H9 (cell line): ENCODE measurements at regions not wholly inside any gene's neighbourhood (a gene's known extent, or its start where the extent isn't known, plus 50 kb on each side); places are given as distances from the start of the nearest gene placed in this dataset.

Experiments used
- DNase-seq: peaks from one replicate; pipeline ENCODE4 v3.0.0-alpha.2; 2017
- H2AFZ ChIP-seq: one replicate; pipeline ENCODE4 v1.6.1; 2013; ENCODE audit warnings: mild to moderate bottlenecking, low read length, control low read depth, moderate library complexity
- H2AK5ac ChIP-seq: 2 replicates; pipeline ENCODE4 v1.6.1; 2013; ENCODE audit warnings: low read length, control low read depth, mixed read lengths; ENCODE audit not compliant: insufficient read length
- H2BK120ac ChIP-seq: one replicate; pipeline ENCODE4 v1.6.1; 2013; ENCODE audit warnings: low read depth, mild to moderate bottlenecking, low read length, control low read depth, inconsistent platforms; ENCODE audit not compliant: poor library complexity, severe bottlenecking
- H2BK12ac ChIP-seq: 2 replicates; pipeline ENCODE4 v1.6.1; 2013; ENCODE audit warnings: low read length, control low read depth, mixed read lengths, low read depth; ENCODE audit not compliant: insufficient read length
- H2BK15ac ChIP-seq: 2 replicates; pipeline ENCODE4 v1.6.1; 2013; ENCODE audit warnings: low read depth, low read length, control low read depth
- H2BK20ac ChIP-seq: one replicate; pipeline ENCODE4 v1.6.1; 2013; ENCODE audit warnings: low read depth, mild to moderate bottlenecking, low read length, control low read depth, inconsistent platforms; ENCODE audit not compliant: poor library complexity, severe bottlenecking
- H2BK5ac ChIP-seq: 2 replicates; pipeline ENCODE4 v1.6.1; 2013; ENCODE audit warnings: low read length, control low read depth, mixed read lengths; ENCODE audit not compliant: insufficient read length
- H3K14ac ChIP-seq: 2 replicates; pipeline ENCODE4 v1.6.1; 2013; ENCODE audit warnings: low read length, control low read depth; ENCODE audit not compliant: insufficient read depth
- H3K18ac ChIP-seq: 2 replicates; pipeline ENCODE4 v1.6.1; 2013; ENCODE audit warnings: low read depth, mild to moderate bottlenecking, mixed read lengths, low read length, control low read depth; ENCODE audit not compliant: insufficient read length
- H3K23ac ChIP-seq: 2 replicates; pipeline ENCODE4 v1.6.1; 2013; ENCODE audit warnings: low read length, control low read depth, mixed read lengths, low read depth; ENCODE audit not compliant: insufficient read length
- H3K23me2 ChIP-seq: 2 replicates; pipeline ENCODE4 v1.6.1; 2013; ENCODE audit warnings: low read depth, mild to moderate bottlenecking, mixed read lengths, low read length, control low read depth; ENCODE audit not compliant: insufficient read length, poor library complexity, severe bottlenecking
- H3K27ac ChIP-seq: 2 replicates; pipeline ENCODE4 v1.5.1; 2013; ENCODE audit warnings: low read length, control low read depth, mixed read lengths, low read depth; ENCODE audit not compliant: insufficient read length
- H3K27me3 ChIP-seq: 2 replicates; pipeline ENCODE4 v1.6.1; 2013; ENCODE audit warnings: low read length, control low read depth, inconsistent platforms; ENCODE audit not compliant: insufficient read depth
- H3K4ac ChIP-seq: 2 replicates; pipeline ENCODE4 v1.6.1; 2013; ENCODE audit warnings: low read depth, mild to moderate bottlenecking, control low read depth, inconsistent platforms, low read length, moderate library complexity
- H3K4me1 ChIP-seq: 2 replicates; pipeline ENCODE4 v1.6.1; 2013; ENCODE audit warnings: low read length, control low read depth, inconsistent platforms; ENCODE audit not compliant: insufficient read depth
- H3K4me2 ChIP-seq: 2 replicates; pipeline ENCODE4 v1.6.1; 2013; ENCODE audit warnings: low read length, control low read depth, mixed read lengths; ENCODE audit not compliant: insufficient read length, insufficient read depth
- H3K56ac ChIP-seq: 2 replicates; pipeline ENCODE4 v1.6.1; 2013; ENCODE audit warnings: low read depth, mild to moderate bottlenecking, mixed read lengths, low read length, control low read depth; ENCODE audit not compliant: insufficient read length
- H3K79me1 ChIP-seq: 2 replicates; pipeline ENCODE4 v1.6.1; 2013; ENCODE audit warnings: low read depth, mild to moderate bottlenecking, moderate library complexity, low read length, control low read depth, inconsistent platforms; ENCODE audit not compliant: insufficient read depth, poor library complexity, severe bottlenecking
- H3K79me2 ChIP-seq: 2 replicates; pipeline ENCODE4 v1.6.1; 2013; ENCODE audit warnings: low read length, control low read depth, inconsistent platforms; ENCODE audit not compliant: insufficient read depth
- H3K9ac ChIP-seq: 2 replicates; pipeline ENCODE4 v1.6.1; 2013; ENCODE audit warnings: low read length, control low read depth, mixed read lengths; ENCODE audit not compliant: insufficient read length; ENCODE audit errors: extremely low read depth
- H3K9me3 ChIP-seq: one replicate; pipeline ENCODE4 v1.6.1; 2013; ENCODE audit warnings: low read depth, low read length, inconsistent platforms; ENCODE audit not compliant: control insufficient read depth
- H3T11ph ChIP-seq: one replicate; pipeline ENCODE4 v1.6.1; 2013; ENCODE audit warnings: mild to moderate bottlenecking, low read length, control low read depth, inconsistent platforms
- H4K20me1 ChIP-seq: one replicate; pipeline ENCODE4 v1.6.1; 2013; ENCODE audit not compliant: control insufficient read depth, insufficient read length, insufficient read depth
- H4K5ac ChIP-seq: 2 replicates; pipeline ENCODE4 v1.6.1; 2013; ENCODE audit warnings: low read depth, mild to moderate bottlenecking, mixed read lengths, low read length, control low read depth; ENCODE audit not compliant: insufficient read length
- H4K8ac ChIP-seq: replicated peaks from 2 replicates; pipeline ENCODE4 v1.6.1; 2013; ENCODE audit warnings: low read length, control low read depth, mixed read lengths, low read depth; ENCODE audit not compliant: insufficient read length
- H4K91ac ChIP-seq: 2 replicates; pipeline ENCODE4 v1.6.1; 2013; ENCODE audit warnings: low read depth, mild to moderate bottlenecking, moderate library complexity, mixed read lengths, low read length, control low read depth; ENCODE audit not compliant: insufficient read length
- H3K27ac Mint-ChIP-seq, 3 experiments: 2 replicates in 2 of 3; 3 replicates in 1 of 3; pipeline ENCODE4 v1.8.0; 2020 to 2021; ENCODE audit warnings: mixed read lengths in 3 of 3, mild to moderate bottlenecking in 1 of 3, moderate library complexity in 1 of 3
- H3K27me3 Mint-ChIP-seq: 2 replicates; pipeline ENCODE4 v1.8.0; 2021; ENCODE audit warnings: low read depth, mild to moderate bottlenecking, moderate library complexity, mixed read lengths
- H3K36me3 Mint-ChIP-seq, 3 experiments: 2 replicates in 2 of 3; 3 replicates in 1 of 3; pipeline ENCODE4 v1.8.0; 2020 to 2021; ENCODE audit warnings: low read depth in 3 of 3, mixed read lengths in 3 of 3; ENCODE audit not compliant: insufficient read depth in 1 of 3
- H3K4me1 Mint-ChIP-seq, 2 experiments: 2 replicates each; pipeline ENCODE4 v1.8.0; 2020; ENCODE audit warnings: mixed read lengths in 2 of 2
- H3K4me3 Mint-ChIP-seq, 2 experiments: 2 replicates in 1 of 2; 3 replicates in 1 of 2; pipeline ENCODE4 v1.8.0; 2020 to 2021; ENCODE audit warnings: mild to moderate bottlenecking in 2 of 2, mixed read lengths in 2 of 2, moderate library complexity in 1 of 2
- H3K9me3 Mint-ChIP-seq, 2 experiments: 2 replicates in 1 of 2; 3 replicates in 1 of 2; pipeline ENCODE4 v1.8.0; 2020; ENCODE audit warnings: mild to moderate bottlenecking in 2 of 2, mixed read lengths in 2 of 2, moderate library complexity in 1 of 2
- CTCF ChIP-seq: fragments of 200-600 bp; sonication (generic); conservative IDR thresholded peaks from 3 replicates; pipeline ENCODE4 v1.8.0; 2021; ENCODE audit warnings: antibody characterized with exemption, mild to moderate bottlenecking
- WGBS: extraction: QIAGEN DNeasy Blood & Tissue Kit; methylation state at CpG from one replicate; pipeline ENCODE4 v1.1.7; 2013; ENCODE audit warnings: missing lambda C conversion rate, low lambda C conversion rate, mixed read lengths; ENCODE audit not compliant: insufficient read length; ENCODE audit errors: extremely low coverage; 5-methylcytosine and 5-hydroxymethylcytosine counted together

- peaks cover 2 to 6% (median 4%) of the 10 kb centered on the region in 3 experiments; a peak in 2 of 7 replicates for H3K36me3 Mint-ChIP-seq
- no CpG with 5 or more reads among the region's 4 CpGs for WGBS
- no peak overlapping the region for H3K4me2 ChIP-seq
Observed at GRCh38 chr7:24442170-24442777, 131.0 kb upstream of the PALS2 start.

More at GRCh38 chr7:24442170-24442777, 131.0 kb upstream of the PALS2 start:
- no peak for DNase-seq
- H2AFZ ChIP-seq, result no peak overlapping the region
- H3K9ac ChIP-seq, result no peak overlapping the region
- H3K27me3 Mint-ChIP-seq, result peaks cover 23% of the 10 kb centered on the region
- no peak overlapping the region for H2BK120ac ChIP-seq
- H3K79me2 ChIP-seq, result no peaks in the 10 kb centered on the region
- H2BK12ac ChIP-seq, result no peak overlapping the region
- H4K8ac ChIP-seq, result no peak overlapping the region
- H2BK20ac ChIP-seq, result no peak overlapping the region
- no peak overlapping the region; the same call in 1 of the 2 replicates for H3K14ac ChIP-seq
- H3K4me1 ChIP-seq, result peaks cover 4% of the 10 kb centered on the region; the same call in 1 of the 2 replicates
- H2BK5ac ChIP-seq, result no peak overlapping the region
- H3K27me3 ChIP-seq, result no peaks in the 10 kb centered on the region; the same call in 1 of the 2 replicates
- H3K9me3 ChIP-seq, result no peaks in the 10 kb centered on the region
- H4K20me1 ChIP-seq, result no peaks in the 10 kb centered on the region
- H2BK15ac ChIP-seq, result no peak overlapping the region
- no peak overlapping the region for H3K4ac ChIP-seq
- no peak overlapping the region for H4K91ac ChIP-seq
- H3K4me3 Mint-ChIP-seq, result no peak overlapping the region
- H3K27ac ChIP-seq, result no peak overlapping the region
- H3K23ac ChIP-seq, result no peak overlapping the region
- H3T11ph ChIP-seq, result no peak overlapping the region
- no peak overlapping the region for H3K18ac ChIP-seq
- H3K23me2 ChIP-seq, result no peaks in the 10 kb centered on the region
- H3K56ac ChIP-seq, result no peak overlapping the region
- H4K5ac ChIP-seq, result no peak overlapping the region
- H2AK5ac ChIP-seq, result no peak overlapping the region
- TF ChIP-seq CTCF, result no peak
- H3K79me1 ChIP-seq, result no peaks in the 10 kb centered on the region
- peaks cover 9 to 17% of the 10 kb centered on the region in 2 experiments for H3K4me1 Mint-ChIP-seq
- H3K27ac Mint-ChIP-seq, result no peak overlapping the region; a peak in 1 of 7 replicates
- peaks cover 2 to 15% of the 10 kb centered on the region in 2 experiments; a peak in 4 of 5 replicates for H3K9me3 Mint-ChIP-seq
